ENCODE measurements at regions not wholly inside any gene's neighbourhood (a gene's known extent, or its start where the extent isn't known, plus 50 kb on each side); places are given as distances from the start of the nearest gene placed in this dataset.

DNA sequence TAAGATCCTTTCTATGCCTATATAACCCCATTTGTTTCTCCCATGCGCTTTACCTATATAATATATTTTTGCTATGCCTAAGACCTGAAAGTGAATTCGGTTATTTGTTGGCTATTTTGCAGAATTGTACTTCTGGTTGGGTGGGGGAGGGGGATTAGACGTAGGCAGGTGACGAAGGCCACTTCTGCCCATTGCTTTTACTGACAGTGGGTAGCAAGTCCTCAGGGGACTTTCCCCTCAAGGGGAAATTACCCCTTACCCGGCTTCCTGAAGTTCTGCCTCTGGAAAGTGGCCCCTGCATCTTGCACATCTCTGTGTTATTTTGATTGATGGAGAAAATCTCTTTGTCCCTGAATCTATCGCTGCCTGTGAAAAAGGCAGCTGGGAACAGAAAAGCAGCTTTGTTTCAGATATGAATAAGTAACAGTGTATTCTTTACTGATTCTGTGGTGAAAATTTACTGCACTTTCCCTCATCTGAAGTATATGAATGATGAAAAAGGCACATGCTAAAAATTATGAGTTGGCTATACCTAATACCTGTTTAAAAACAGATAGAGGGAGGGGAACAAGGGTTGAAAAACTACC is 133.9 kb downstream of the UTRN start:
- H2BK120ac ChIP-seq (replicated peaks; ENCODE audit: low read depth, low read length) = no peak overlapping the region
- H3K4me3 ChIP-seq (ENCODE audit: extremely low read depth in 1 of 4, insufficient read depth in 2 of 4, low read depth in 3 of 4, low read length in 4 of 4) = no peak overlapping the region
- no peak overlapping the region for H3K18ac ChIP-seq (ENCODE audit: extremely low read depth, low read length)
- H3K9ac ChIP-seq (replicated peaks in 1 of 4; ENCODE audit: extremely low read depth in 1 of 4, low read depth in 3 of 4, low read length in 3 of 4) = no peak overlapping the region
- H3K56ac ChIP-seq (replicated peaks; ENCODE audit: insufficient read length, low read depth, low read length) = no peak overlapping the region
- H3K4me1 ChIP-seq (replicated peaks in 1 of 4; ENCODE audit: control insufficient read depth in 3 of 4, insufficient read depth in 4 of 4, low read length in 3 of 4) = peaks cover 0 to 9% (median 3%) of the 10 kb centered on the region in 4 experiments; a peak in 3 of 7 replicates
- FAIRE-seq (no peak), DNase-seq (ENCODE audit: low read depth in 1 of 2, low spot score in 2 of 2) (no peak)
- H3K27ac ChIP-seq (ENCODE audit: low read depth, low read length) = no peak overlapping the region
- no peak overlapping the region for H2BK12ac ChIP-seq (ENCODE audit: low read depth, low read length)
- H3K23ac ChIP-seq (ENCODE audit: insufficient read length) = no peak overlapping the region
- no peak overlapping the region for H4K5ac ChIP-seq (ENCODE audit: insufficient read length, low read depth, low read length)
- TF ChIP-seq SUZ12 (IDR thresholded peaks at IDR 0.05; ENCODE audit: low read length) (no peak), SP2 (IDR thresholded peaks at IDR 0.05; ENCODE audit: low read length) (no peak), JUN (IDR thresholded peaks at IDR 0.05; ENCODE audit: low read depth, low read length) (no peak), CBX8 (IDR thresholded peaks at IDR 0.05; ENCODE audit: borderline replicate concordance, low read depth, low read length) (no peak), RFX5 (IDR thresholded peaks at IDR 0.05; ENCODE audit: borderline replicate concordance, low read depth, low read length) (no peak), NANOG (IDR thresholded peaks at IDR 0.05; ENCODE audit: insufficient read depth, low read depth, low read length, poor library complexity, severe bottlenecking) (no peak), RAD21 (IDR thresholded peaks at IDR 0.05 in 1 of 2, conservative IDR thresholded peaks at IDR 0.05 in 1 of 2; ENCODE audit: low read depth in 2 of 2, low read length in 2 of 2) (no peak), ZNF274 (IDR thresholded peaks at IDR 0.05; ENCODE audit: borderline replicate concordance, extremely low read depth, low read length) (no peak), TCF12 (IDR thresholded peaks at IDR 0.05; ENCODE audit: low read depth, low read length) (no peak), SP4 (IDR thresholded peaks at IDR 0.05; ENCODE audit: low read length) (no peak)
- POLR2A ChIA-PET (ENCODE audit: partially characterized antibody) = no interaction called here
- peaks cover 0 to 3% (median 0%) of the 10 kb centered on the region in 4 experiments; a peak in 1 of 8 replicates for H3K36me3 ChIP-seq (ENCODE audit: control insufficient read depth in 2 of 4, insufficient read depth in 4 of 4, low read length in 3 of 4)
- H3K9me3 ChIP-seq (ENCODE audit: insufficient read depth in 2 of 2, low read depth in 1 of 2, low read length in 1 of 2) = no peaks in the 10 kb centered on the region
- H4K91ac ChIP-seq (replicated peaks; ENCODE audit: insufficient read length, low read length) = no peak overlapping the region
- no peaks in the 10 kb centered on the region for H3K27me3 ChIP-seq (replicated peaks in 1 of 4; ENCODE audit: control insufficient read depth in 3 of 4, extremely low read depth in 1 of 4, insufficient read depth in 3 of 4, low read length in 3 of 4)
- peaks cover 0 to 22% of the 10 kb centered on the region in 2 experiments; a peak in 1 of 4 replicates for H3K79me2 ChIP-seq (ENCODE audit: control insufficient read depth in 1 of 2, insufficient read depth in 2 of 2, low read length in 2 of 2)
- 90% methylated on average over 6 of the region's 6 CpGs; no CpG with 5 or more reads in 1 of the 2 experiments for WGBS, 2 experiments (ENCODE audit: extremely low coverage in 1 of 2, insufficient coverage in 1 of 2, insufficient read length in 1 of 2, insufficient replicate concordance in 2 of 2, low coverage in 1 of 2, low lambda C conversion rate in 2 of 2, missing lambda C conversion rate in 1 of 2)
- H3K23me2 ChIP-seq (ENCODE audit: low read depth, low read length) = peaks cover 1% of the 10 kb centered on the region; the same call in 1 of the 2 replicates
- H3K4me2 ChIP-seq (ENCODE audit: insufficient read depth in 1 of 2, low read depth in 2 of 2, low read length in 2 of 2) = no peak overlapping the region
- H2AFZ ChIP-seq (ENCODE audit: low read length) = no peak overlapping the region
- H2BK5ac ChIP-seq (ENCODE audit: low read depth, low read length) = no peak overlapping the region
- peaks cover 2 to 6% of the 10 kb centered on the region in 2 experiments for H4K20me1 ChIP-seq (replicated peaks in 1 of 2; ENCODE audit: control insufficient read depth in 1 of 2, insufficient read depth in 2 of 2, low read length in 2 of 2)
- CTCF ChIA-PET (ENCODE audit: partially characterized antibody) = no interaction called here
- no peak overlapping the region for H2BK15ac ChIP-seq (ENCODE audit: low read length)
- H3K14ac ChIP-seq (ENCODE audit: insufficient read length) = no peak overlapping the region
- H2BK20ac ChIP-seq (ENCODE audit: low read length) = no peak overlapping the region
- no peak overlapping the region for H2AK5ac ChIP-seq (ENCODE audit: low read depth, low read length)
- no peak overlapping the region for H3K4ac ChIP-seq (replicated peaks; ENCODE audit: insufficient read length, low read depth, low read length)
- H3K79me1 ChIP-seq (ENCODE audit: low read depth, low read length) = peaks cover 2% of the 10 kb centered on the region; the same call in 1 of the 2 replicates
- no peak overlapping the region for H4K8ac ChIP-seq (ENCODE audit: extremely low read depth, insufficient read depth, low read length)

Data from H1 (cell line).